LHCN-M2 (cell line): ENCODE measurements at regions not wholly inside any gene's neighbourhood (a gene's known extent, or its start where the extent isn't known, plus 50 kb on each side); places are given as distances from the start of the nearest gene placed in this dataset.

Experiments
- DNase-seq: peaks from one replicate; pipeline ENCODE4 v3.0.0-alpha.2; 2012; ENCODE audit warnings: low read depth

DNA sequence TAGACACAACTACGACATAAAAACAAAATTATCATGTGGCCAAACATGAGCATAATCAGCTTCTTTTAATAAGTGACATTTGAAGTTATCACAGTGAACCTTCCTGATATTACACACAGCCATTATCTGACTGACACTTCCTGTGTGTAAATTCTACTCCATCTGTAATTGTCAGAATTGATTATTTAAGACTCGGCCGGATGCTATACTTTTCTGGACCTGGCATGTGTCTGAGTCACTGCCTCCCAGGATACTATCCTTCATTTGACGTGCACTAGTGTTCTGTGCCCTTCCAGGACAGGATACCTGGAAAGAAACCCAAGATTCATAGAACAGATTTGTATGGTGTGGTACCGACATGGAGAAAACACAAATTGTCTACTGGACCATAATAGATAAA, 242.0 kb downstream of the HS3ST3A1 start:
- no peak for DNase-seq

- no peak for DNase-seq
These were observed 246.7 kb downstream of the HS3ST3A1 start for GRCh38 chr17:13355054-13355453.

- no peak for DNase-seq
These were observed 248.1 kb downstream of the HS3ST3A1 start for GRCh38 chr17:13353590-13353989.

DNA sequence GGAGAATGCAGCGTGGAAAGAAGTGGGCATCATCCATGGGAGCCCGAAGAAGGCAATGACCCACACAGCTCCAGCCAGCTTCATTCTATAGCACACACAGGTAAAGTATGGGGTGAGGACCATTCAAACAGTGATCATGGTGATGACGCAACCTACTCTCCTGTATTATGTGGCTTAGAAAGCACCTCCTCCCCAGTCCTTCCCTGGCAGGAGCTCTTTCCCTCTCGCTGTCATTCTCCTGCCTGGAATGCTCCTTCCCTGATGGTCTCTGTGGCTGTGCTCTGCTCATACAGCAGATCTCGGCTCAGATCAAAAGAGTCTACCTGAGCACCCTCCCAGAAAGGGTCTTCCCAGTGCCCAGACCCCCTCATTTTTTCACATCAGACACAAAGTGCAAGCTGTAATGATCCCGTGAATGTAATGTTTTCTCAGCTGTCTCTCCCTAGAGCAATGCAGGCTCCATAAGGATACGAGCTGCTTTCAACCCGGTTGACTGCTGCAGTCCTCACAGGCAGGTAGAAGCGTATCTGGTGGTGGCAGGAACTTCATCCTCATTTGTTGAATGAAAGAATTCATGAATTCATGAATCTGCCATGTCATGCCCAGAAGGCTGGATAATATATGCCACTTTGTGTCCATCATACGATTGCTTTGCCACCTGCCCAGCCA, 248.8 kb downstream of the HS3ST3A1 start:
- no peak for DNase-seq

- peak; percentile 83 for DNase-seq
These were observed 250.7 kb downstream of the HS3ST3A1 start for GRCh38 chr17:13351046-13351445.

- no peak for DNase-seq
These were observed 251.3 kb downstream of the HS3ST3A1 start for GRCh38 chr17:13350466-13350865.

- DNase-seq = peak; percentile 96
These were observed 254.6 kb downstream of the HS3ST3A1 start for GRCh38 chr17:13346996-13347762.

DNA sequence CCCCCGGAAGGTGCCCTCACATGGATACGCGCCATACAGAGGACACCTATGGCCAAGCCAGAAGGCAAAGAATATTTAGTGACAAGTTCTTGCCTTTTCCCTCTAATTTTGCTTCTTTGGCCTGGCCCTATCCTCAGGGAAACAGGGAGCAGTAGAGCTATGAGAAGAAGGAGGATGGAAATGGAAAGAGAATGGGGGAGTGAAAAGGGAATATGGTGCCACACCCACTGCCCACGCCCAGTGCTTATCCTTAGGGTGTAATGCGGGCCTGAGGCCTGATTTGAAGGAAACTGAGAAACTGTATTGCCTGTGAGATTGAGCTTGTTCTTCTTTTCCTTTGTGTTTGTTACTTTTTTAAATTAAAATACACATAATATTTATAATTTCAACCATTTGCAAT, 255.1 kb downstream of the HS3ST3A1 start:
- no peak for DNase-seq

- peak; percentile 98 for DNase-seq
These were observed 255.6 kb downstream of the HS3ST3A1 start for GRCh38 chr17:13346081-13346533.

- DNase-seq = no peak
These were observed 263.3 kb downstream of the HS3ST3A1 start for GRCh38 chr17:13338421-13338820.

GRCh38 chr17:13337864-13338371, 263.8 kb downstream of the HS3ST3A1 start:
- peak; percentile 78 for DNase-seq

GRCh38 chr17:13337151-13337550, 264.6 kb downstream of the HS3ST3A1 start:
- DNase-seq = no peak

DNA sequence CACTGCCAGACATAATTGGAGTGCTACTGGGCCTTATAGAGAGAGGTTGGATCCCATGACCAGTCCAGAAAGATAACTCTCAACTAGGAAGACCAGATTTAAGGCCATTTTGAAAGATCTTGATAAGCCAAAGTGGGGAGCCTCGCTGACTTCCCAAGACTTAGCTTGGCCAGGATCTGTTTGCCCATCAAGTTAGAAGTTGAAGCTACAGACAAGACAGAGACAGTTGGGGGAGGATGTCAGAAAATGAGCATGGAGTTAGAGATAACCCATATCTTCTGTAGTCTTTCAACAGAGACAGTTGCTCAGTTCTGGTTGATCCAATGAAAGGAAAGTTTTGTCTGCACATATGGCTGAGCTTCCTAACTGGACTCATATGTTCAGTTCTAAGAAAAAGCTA, 267.4 kb downstream of the HS3ST3A1 start:
- no peak for DNase-seq

DNA sequence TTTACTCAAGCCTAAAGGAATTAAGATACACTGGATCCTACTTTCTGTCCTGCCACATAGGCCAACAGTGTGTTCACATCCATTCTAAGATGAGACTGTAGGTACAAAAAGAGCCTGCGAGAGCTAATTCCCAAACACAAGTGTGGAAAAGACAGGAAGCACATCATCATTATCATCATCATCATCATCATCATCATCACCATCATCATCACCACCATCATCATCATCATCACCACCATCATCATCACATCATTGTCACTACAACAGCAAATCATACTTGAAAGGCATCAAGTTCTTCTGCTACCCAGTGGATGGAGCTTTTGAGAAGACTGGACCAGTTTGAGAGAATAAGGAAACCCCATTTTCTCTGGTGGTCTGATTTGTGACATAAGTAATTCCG, 268.1 kb downstream of the HS3ST3A1 start:
- no peak for DNase-seq

DNA sequence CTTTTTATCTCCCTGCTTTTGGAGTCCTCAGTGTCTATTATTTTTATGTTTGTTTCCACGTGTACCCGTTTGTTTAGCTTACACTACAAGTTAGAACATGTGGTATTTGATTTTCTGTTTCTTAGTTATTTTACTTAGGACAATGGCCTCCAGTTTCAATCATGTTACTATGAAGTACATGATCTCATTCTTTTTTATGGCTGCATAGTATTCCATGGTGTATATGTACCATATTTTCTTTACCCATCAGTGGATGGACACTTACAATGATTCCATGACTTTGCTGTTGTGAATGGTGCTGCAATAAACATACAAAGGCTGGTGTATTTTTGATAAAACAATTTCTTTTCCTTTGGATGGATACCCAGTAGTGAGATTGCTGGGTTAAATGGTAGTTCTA, 269.5 kb downstream of the HS3ST3A1 start:
- DNase-seq = no peak

GRCh38 chr17:13329421-13329820, 272.3 kb downstream of the HS3ST3A1 start:
- no peak for DNase-seq

DNA sequence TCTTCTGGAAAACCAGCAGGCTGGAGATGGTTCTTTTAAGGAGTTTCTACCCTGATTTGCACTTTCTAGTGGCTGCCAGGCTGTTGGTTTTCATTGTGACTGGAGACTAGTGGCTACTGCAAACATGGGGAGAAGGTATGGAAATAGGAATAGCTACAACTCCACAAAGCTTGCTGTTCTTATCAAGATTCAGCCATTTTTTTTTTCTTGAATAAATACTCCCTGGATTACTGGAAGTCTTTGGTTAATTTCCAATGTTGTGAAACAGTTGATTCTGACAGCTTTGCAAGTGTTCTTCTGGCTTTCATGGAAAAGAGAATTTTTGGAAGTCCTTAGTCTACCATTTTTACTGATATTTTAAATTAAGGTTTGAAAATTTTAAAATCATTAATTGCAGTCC, 277.7 kb downstream of the HS3ST3A1 start:
- DNase-seq = no peak

DNA sequence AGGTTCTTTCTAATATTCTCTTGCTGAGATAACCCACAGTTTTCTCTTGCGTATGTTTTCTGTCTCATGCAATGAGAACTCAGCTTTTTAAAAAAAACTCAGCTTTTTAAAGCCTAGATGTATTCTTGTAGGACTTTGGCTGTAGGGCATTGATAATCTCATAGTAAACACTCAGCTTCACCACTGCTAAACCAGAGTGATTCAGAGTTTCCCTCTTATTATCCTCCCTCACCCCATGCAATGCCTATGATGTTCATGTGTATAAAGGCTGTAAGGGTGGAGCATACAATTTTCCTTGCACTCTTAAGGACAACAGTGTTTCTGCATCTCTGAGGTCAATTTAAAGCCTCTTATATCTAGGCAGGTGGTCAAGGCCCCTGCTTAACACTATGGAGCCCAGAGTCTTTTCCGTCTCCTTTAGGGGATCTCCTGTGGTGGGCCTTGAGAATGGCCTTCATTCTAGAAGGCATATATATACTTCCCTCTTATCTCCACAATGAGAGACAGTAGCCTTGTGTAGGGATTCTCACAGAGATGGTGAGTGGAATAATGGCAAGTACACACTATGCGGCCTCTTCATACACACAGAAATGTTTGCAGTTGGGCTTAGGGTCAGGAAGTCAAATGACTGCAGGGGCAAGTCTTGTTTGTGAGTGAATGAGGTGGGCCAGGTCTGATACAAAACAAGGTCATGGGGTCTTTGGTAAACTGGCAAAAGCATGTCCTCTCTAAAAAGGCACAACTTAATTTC, 279.6 kb downstream of the HS3ST3A1 start:
- DNase-seq = no peak

- no peak for DNase-seq
These were observed 281.5 kb downstream of the HS3ST3A1 start for GRCh38 chr17:13320046-13320785.

- no peak for DNase-seq
These were observed 285.1 kb downstream of the HS3ST3A1 start for GRCh38 chr17:13316657-13317056.

DNA sequence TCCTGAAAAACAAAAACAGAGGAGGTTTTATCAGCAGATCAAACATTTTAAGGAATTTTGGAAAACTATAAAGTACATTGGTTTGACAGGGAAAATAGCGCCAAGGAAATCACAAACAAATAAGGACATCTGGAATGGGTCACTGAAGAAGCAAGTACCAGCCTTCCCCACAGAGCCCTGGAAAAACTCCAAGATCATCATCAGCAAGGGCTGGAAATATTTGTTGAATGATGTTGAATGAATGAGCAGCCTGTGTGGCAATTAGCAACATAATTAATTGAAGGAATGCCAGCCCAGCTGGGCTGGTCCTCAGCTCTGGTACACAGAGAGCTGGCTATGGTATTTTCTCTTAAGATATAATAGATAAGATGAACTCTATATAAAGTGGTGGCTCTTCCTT, 290.4 kb downstream of the HS3ST3A1 start:
- peak; percentile 27 for DNase-seq

DNA sequence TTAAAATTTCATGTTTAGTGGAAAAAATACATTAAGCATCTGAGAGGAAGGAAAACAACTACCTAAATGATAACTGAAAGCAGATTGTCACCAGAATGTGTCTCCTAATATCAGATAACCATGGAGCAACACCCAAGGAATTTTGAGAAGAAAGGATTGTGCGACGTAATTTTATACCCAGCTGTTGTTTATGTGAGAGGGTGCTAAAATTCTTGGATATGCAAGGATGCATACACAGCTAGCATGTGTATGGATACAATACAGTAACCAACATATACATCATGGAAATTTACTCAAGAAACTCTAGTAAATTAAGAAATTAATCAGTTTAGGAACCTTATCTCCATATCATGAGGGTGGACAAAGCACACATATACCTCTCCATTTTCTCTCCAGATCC, 290.9 kb downstream of the HS3ST3A1 start:
- no peak for DNase-seq
